ENCODE measurements at regions not wholly inside any gene's neighbourhood (a gene's known extent, or its start where the extent isn't known, plus 50 kb on each side); places are given as distances from the start of the nearest gene placed in this dataset.

DNA sequence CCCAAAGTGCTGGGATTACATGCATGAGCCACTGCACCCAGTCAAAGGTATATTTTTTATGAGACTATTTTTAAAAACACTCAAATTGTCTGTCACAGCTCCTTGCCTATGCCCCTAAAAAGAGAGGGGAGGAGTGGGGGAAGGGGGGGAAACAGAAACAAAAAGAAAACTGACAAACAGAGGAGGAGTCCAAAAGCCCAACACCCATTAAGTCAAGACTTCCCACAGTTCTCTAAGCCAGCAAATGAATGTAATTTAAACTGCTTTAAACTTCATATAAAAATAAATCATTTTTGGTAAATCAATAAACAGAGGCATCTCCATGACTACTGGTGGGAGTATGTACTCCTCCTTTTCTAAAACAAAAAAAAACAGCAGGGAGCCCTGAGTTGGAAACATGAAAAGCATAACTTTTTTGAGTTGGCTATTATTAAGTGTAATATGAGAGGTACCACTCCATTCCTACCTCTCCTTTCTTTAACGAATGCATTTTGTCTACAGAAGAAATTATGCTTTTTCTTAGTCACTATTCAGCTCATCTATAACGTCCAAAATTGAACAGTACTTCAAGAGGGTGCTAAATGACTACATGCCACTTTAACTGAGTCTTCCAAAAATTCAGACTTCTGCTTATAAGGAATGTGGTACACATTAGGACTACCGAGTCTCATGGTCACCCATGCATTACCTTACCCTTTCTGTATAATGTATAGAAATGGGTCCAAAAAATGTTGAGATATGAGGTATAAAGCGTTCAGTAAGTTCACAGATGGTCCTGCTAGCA is 119.0 kb upstream of the PRSS16 start:
- BruUV-seq (replicated peaks): no TSS peak

More for the DNA sequence above, 119.0 kb upstream of the PRSS16 start:
- ChIA-PET POLR2A (interaction anchor here (0.6 to 2.7 kb wide), 6 partner anchors 10 to 765 kb away, joined by 3 to 19 read pairs (median 4); a partner anchor contains a TSS), RAD21 (ENCODE audit: unreplicated experiment) (interaction anchor here (0.6 to 3.0 kb wide), 11 partner anchors 16 to 1455 kb away, joined by 3 to 37 read pairs (median 4); a partner anchor contains a TSS), CTCF (interaction anchor here (0.6 to 4.2 kb wide), 11 partner anchors 11 to 767 kb away, joined by 3 to 46 read pairs (median 5); a partner anchor contains a TSS), SMC1A (ENCODE audit: uncharacterized antibody, unreplicated experiment) (interaction anchor here (0.6 to 9.3 kb wide), 10 partner anchors 18 to 768 kb away, joined by 3 to 96 read pairs (median 6); a partner anchor contains a TSS)
- intact Hi-C loops (cut with micrococcal nuclease; ENCODE audit: unreplicated experiment): no loop called here
- no peak for FAIRE-seq
- WGBS (ENCODE audit: insufficient coverage, insufficient replicate concordance, low lambda C conversion rate, missing lambda C conversion rate): 71% methylated on average over 4 of the region's 4 CpGs
- Histone ChIP-seq H2AFZ (ENCODE audit: control insufficient read depth, low read depth, low read length) (peak overlapping the region; percentile 39), H3K4me2 (ENCODE audit: control insufficient read depth, insufficient read depth) (peak overlapping the region; percentile 94), H3K79me2 (ENCODE audit: control insufficient read depth, insufficient read depth, low read length) (peaks cover 36% of the 10 kb centered on the region), H3K27me3 (replicated peaks in 1 of 2; ENCODE audit: control insufficient read depth in 2 of 2, insufficient read depth in 2 of 2, low read length in 1 of 2) (no peaks in the 10 kb centered on the region), H3K9me3 (replicated peaks; ENCODE audit: control insufficient read depth, insufficient read depth, low read length) (no peaks in the 10 kb centered on the region), H3K36me3 (ENCODE audit: control insufficient read depth in 2 of 2, insufficient read depth in 2 of 2, low read length in 1 of 2) (peaks cover 3 to 4% of the 10 kb centered on the region in 2 experiments; a peak in 3 of 4 replicates), H3K4me1 (ENCODE audit: control insufficient read depth, insufficient read depth, low read length) (peaks cover 16% of the 10 kb centered on the region), H4K20me1 (ENCODE audit: control insufficient read depth, insufficient read depth) (no peaks in the 10 kb centered on the region), H3K4me3 (peak overlapping the region; percentile 72; the same call in 1 of the 2 replicates), H3K27ac (ENCODE audit: control insufficient read depth, insufficient read depth) (peak overlapping the region; percentile 93), H3K9ac (ENCODE audit: control insufficient read depth, insufficient read depth, low read length) (peak overlapping the region; percentile 74)
- TF ChIP-seq, protein P1, sequence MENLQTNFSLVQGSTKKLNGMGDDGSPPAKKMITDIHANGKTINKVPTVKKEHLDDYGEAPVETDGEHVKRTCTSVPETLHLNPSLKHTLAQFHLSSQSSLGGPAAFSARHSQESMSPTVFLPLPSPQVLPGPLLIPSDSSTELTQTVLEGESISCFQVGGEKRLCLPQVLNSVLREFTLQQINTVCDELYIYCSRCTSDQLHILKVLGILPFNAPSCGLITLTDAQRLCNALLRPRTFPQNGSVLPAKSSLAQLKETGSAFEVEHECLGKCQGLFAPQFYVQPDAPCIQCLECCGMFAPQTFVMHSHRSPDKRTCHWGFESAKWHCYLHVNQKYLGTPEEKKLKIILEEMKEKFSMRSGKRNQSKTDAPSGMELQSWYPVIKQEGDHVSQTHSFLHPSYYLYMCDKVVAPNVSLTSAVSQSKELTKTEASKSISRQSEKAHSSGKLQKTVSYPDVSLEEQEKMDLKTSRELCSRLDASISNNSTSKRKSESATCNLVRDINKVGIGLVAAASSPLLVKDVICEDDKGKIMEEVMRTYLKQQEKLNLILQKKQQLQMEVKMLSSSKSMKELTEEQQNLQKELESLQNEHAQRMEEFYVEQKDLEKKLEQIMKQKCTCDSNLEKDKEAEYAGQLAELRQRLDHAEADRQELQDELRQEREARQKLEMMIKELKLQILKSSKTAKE (IDR thresholded peaks at IDR 0.05; ENCODE audit: low read depth, poor library complexity, severe bottlenecking): peak; percentile 21
- peak; percentile 62 for TF ChIP-seq ZNF384 (IDR thresholded peaks at IDR 0.05; ENCODE audit: borderline replicate concordance, low read depth, low read length)
- no peak for TF ChIP-seq CREM (IDR thresholded peaks at IDR 0.05; ENCODE audit: low read depth)
- in situ Hi-C loops (cut with MboI): no loop called here
- no peak for ATAC-seq
- DNase-seq (ENCODE audit: low read depth, low spot score): no peak
